H9 (cell line): ENCODE measurements at regions not wholly inside any gene's neighbourhood (a gene's known extent, or its start where the extent isn't known, plus 50 kb on each side); places are given as distances from the start of the nearest gene placed in this dataset.

Experiments
- DNase-seq: peaks from one replicate; pipeline ENCODE4 v3.0.0-alpha.2; 2017
- H2AFZ ChIP-seq: one replicate; pipeline ENCODE4 v1.6.1; 2013; ENCODE audit warnings: mild to moderate bottlenecking, low read length, control low read depth, moderate library complexity
- H2AK5ac ChIP-seq: 2 replicates; pipeline ENCODE4 v1.6.1; 2013; ENCODE audit warnings: low read length, control low read depth, mixed read lengths; ENCODE audit not compliant: insufficient read length
- H2BK120ac ChIP-seq: one replicate; pipeline ENCODE4 v1.6.1; 2013; ENCODE audit warnings: low read depth, mild to moderate bottlenecking, low read length, control low read depth, inconsistent platforms; ENCODE audit not compliant: poor library complexity, severe bottlenecking
- H2BK12ac ChIP-seq: 2 replicates; pipeline ENCODE4 v1.6.1; 2013; ENCODE audit warnings: low read length, control low read depth, mixed read lengths, low read depth; ENCODE audit not compliant: insufficient read length
- H2BK15ac ChIP-seq: 2 replicates; pipeline ENCODE4 v1.6.1; 2013; ENCODE audit warnings: low read depth, low read length, control low read depth
- H2BK20ac ChIP-seq: one replicate; pipeline ENCODE4 v1.6.1; 2013; ENCODE audit warnings: low read depth, mild to moderate bottlenecking, low read length, control low read depth, inconsistent platforms; ENCODE audit not compliant: poor library complexity, severe bottlenecking
- H2BK5ac ChIP-seq: 2 replicates; pipeline ENCODE4 v1.6.1; 2013; ENCODE audit warnings: low read length, control low read depth, mixed read lengths; ENCODE audit not compliant: insufficient read length
- H3K14ac ChIP-seq: 2 replicates; pipeline ENCODE4 v1.6.1; 2013; ENCODE audit warnings: low read length, control low read depth; ENCODE audit not compliant: insufficient read depth
- H3K18ac ChIP-seq: 2 replicates; pipeline ENCODE4 v1.6.1; 2013; ENCODE audit warnings: low read depth, mild to moderate bottlenecking, mixed read lengths, low read length, control low read depth; ENCODE audit not compliant: insufficient read length
- H3K23ac ChIP-seq: 2 replicates; pipeline ENCODE4 v1.6.1; 2013; ENCODE audit warnings: low read length, control low read depth, mixed read lengths, low read depth; ENCODE audit not compliant: insufficient read length
- H3K23me2 ChIP-seq: 2 replicates; pipeline ENCODE4 v1.6.1; 2013; ENCODE audit warnings: low read depth, mild to moderate bottlenecking, mixed read lengths, low read length, control low read depth; ENCODE audit not compliant: insufficient read length, poor library complexity, severe bottlenecking
- H3K27ac ChIP-seq: 2 replicates; pipeline ENCODE4 v1.5.1; 2013; ENCODE audit warnings: low read length, control low read depth, mixed read lengths, low read depth; ENCODE audit not compliant: insufficient read length
- H3K27me3 ChIP-seq: 2 replicates; pipeline ENCODE4 v1.6.1; 2013; ENCODE audit warnings: low read length, control low read depth, inconsistent platforms; ENCODE audit not compliant: insufficient read depth
- H3K4ac ChIP-seq: 2 replicates; pipeline ENCODE4 v1.6.1; 2013; ENCODE audit warnings: low read depth, mild to moderate bottlenecking, control low read depth, inconsistent platforms, low read length, moderate library complexity
- H3K4me1 ChIP-seq: 2 replicates; pipeline ENCODE4 v1.6.1; 2013; ENCODE audit warnings: low read length, control low read depth, inconsistent platforms; ENCODE audit not compliant: insufficient read depth
- H3K4me2 ChIP-seq: 2 replicates; pipeline ENCODE4 v1.6.1; 2013; ENCODE audit warnings: low read length, control low read depth, mixed read lengths; ENCODE audit not compliant: insufficient read length, insufficient read depth
- H3K56ac ChIP-seq: 2 replicates; pipeline ENCODE4 v1.6.1; 2013; ENCODE audit warnings: low read depth, mild to moderate bottlenecking, mixed read lengths, low read length, control low read depth; ENCODE audit not compliant: insufficient read length
- H3K79me1 ChIP-seq: 2 replicates; pipeline ENCODE4 v1.6.1; 2013; ENCODE audit warnings: low read depth, mild to moderate bottlenecking, moderate library complexity, low read length, control low read depth, inconsistent platforms; ENCODE audit not compliant: insufficient read depth, poor library complexity, severe bottlenecking
- H3K79me2 ChIP-seq: 2 replicates; pipeline ENCODE4 v1.6.1; 2013; ENCODE audit warnings: low read length, control low read depth, inconsistent platforms; ENCODE audit not compliant: insufficient read depth
- H3K9ac ChIP-seq: 2 replicates; pipeline ENCODE4 v1.6.1; 2013; ENCODE audit warnings: low read length, control low read depth, mixed read lengths; ENCODE audit not compliant: insufficient read length; ENCODE audit errors: extremely low read depth
- H3K9me3 ChIP-seq: one replicate; pipeline ENCODE4 v1.6.1; 2013; ENCODE audit warnings: low read depth, low read length, inconsistent platforms; ENCODE audit not compliant: control insufficient read depth
- H3T11ph ChIP-seq: one replicate; pipeline ENCODE4 v1.6.1; 2013; ENCODE audit warnings: mild to moderate bottlenecking, low read length, control low read depth, inconsistent platforms
- H4K20me1 ChIP-seq: one replicate; pipeline ENCODE4 v1.6.1; 2013; ENCODE audit not compliant: control insufficient read depth, insufficient read length, insufficient read depth
- H4K5ac ChIP-seq: 2 replicates; pipeline ENCODE4 v1.6.1; 2013; ENCODE audit warnings: low read depth, mild to moderate bottlenecking, mixed read lengths, low read length, control low read depth; ENCODE audit not compliant: insufficient read length
- H4K8ac ChIP-seq: replicated peaks from 2 replicates; pipeline ENCODE4 v1.6.1; 2013; ENCODE audit warnings: low read length, control low read depth, mixed read lengths, low read depth; ENCODE audit not compliant: insufficient read length
- H4K91ac ChIP-seq: 2 replicates; pipeline ENCODE4 v1.6.1; 2013; ENCODE audit warnings: low read depth, mild to moderate bottlenecking, moderate library complexity, mixed read lengths, low read length, control low read depth; ENCODE audit not compliant: insufficient read length
- H3K27ac Mint-ChIP-seq, 3 experiments: 2 replicates in 2 of 3; 3 replicates in 1 of 3; pipeline ENCODE4 v1.8.0; 2020 to 2021; ENCODE audit warnings: mixed read lengths in 3 of 3, mild to moderate bottlenecking in 1 of 3, moderate library complexity in 1 of 3
- H3K27me3 Mint-ChIP-seq: 2 replicates; pipeline ENCODE4 v1.8.0; 2021; ENCODE audit warnings: low read depth, mild to moderate bottlenecking, moderate library complexity, mixed read lengths
- H3K36me3 Mint-ChIP-seq, 3 experiments: 2 replicates in 2 of 3; 3 replicates in 1 of 3; pipeline ENCODE4 v1.8.0; 2020 to 2021; ENCODE audit warnings: low read depth in 3 of 3, mixed read lengths in 3 of 3; ENCODE audit not compliant: insufficient read depth in 1 of 3
- H3K4me1 Mint-ChIP-seq, 2 experiments: 2 replicates each; pipeline ENCODE4 v1.8.0; 2020; ENCODE audit warnings: mixed read lengths in 2 of 2
- H3K4me3 Mint-ChIP-seq, 2 experiments: 2 replicates in 1 of 2; 3 replicates in 1 of 2; pipeline ENCODE4 v1.8.0; 2020 to 2021; ENCODE audit warnings: mild to moderate bottlenecking in 2 of 2, mixed read lengths in 2 of 2, moderate library complexity in 1 of 2
- H3K9me3 Mint-ChIP-seq, 2 experiments: 2 replicates in 1 of 2; 3 replicates in 1 of 2; pipeline ENCODE4 v1.8.0; 2020; ENCODE audit warnings: mild to moderate bottlenecking in 2 of 2, mixed read lengths in 2 of 2, moderate library complexity in 1 of 2
- CTCF ChIP-seq: fragments of 200-600 bp; sonication (generic); conservative IDR thresholded peaks from 3 replicates; pipeline ENCODE4 v1.8.0; 2021; ENCODE audit warnings: antibody characterized with exemption, mild to moderate bottlenecking
- WGBS: extraction: QIAGEN DNeasy Blood & Tissue Kit; methylation state at CpG from one replicate; pipeline ENCODE4 v1.1.7; 2013; ENCODE audit warnings: missing lambda C conversion rate, low lambda C conversion rate, mixed read lengths; ENCODE audit not compliant: insufficient read length; ENCODE audit errors: extremely low coverage; 5-methylcytosine and 5-hydroxymethylcytosine counted together

- DNase-seq: no peak
- Mint-ChIP-seq H3K4me1 (peaks cover 15 to 16% of the 10 kb centered on the region in 2 experiments), H3K9me3 (no peaks in the 10 kb centered on the region), H3K36me3 (no peaks in the 10 kb centered on the region), H3K27me3 (no peaks in the 10 kb centered on the region), H3K27ac (no peak overlapping the region), H3K4me3 (no peak overlapping the region)
- Histone ChIP-seq H4K5ac (no peak overlapping the region), H3K14ac (no peak overlapping the region), H3K9ac (no peak overlapping the region), H3K18ac (no peak overlapping the region), H3K9me3 (no peaks in the 10 kb centered on the region), H3K27ac (no peak overlapping the region), H3K79me1 (no peaks in the 10 kb centered on the region), H2AK5ac (no peak overlapping the region), H2BK12ac (no peak overlapping the region), H3T11ph (no peak overlapping the region), H4K8ac (no peak overlapping the region), H4K20me1 (no peaks in the 10 kb centered on the region), H2BK20ac (no peak overlapping the region), H2AFZ (no peak overlapping the region), H3K79me2 (no peaks in the 10 kb centered on the region), H3K4ac (no peak overlapping the region), H2BK120ac (no peak overlapping the region), H3K23ac (no peak overlapping the region), H3K4me2 (no peak overlapping the region), H4K91ac (no peak overlapping the region), H3K56ac (no peak overlapping the region), H2BK15ac (no peak overlapping the region), H2BK5ac (no peak overlapping the region), H3K27me3 (no peaks in the 10 kb centered on the region), H3K4me1 (no peaks in the 10 kb centered on the region; the same call in 1 of the 2 replicates), H3K23me2 (no peaks in the 10 kb centered on the region)
- no CpG with 5 or more reads among the region's 5 CpGs for WGBS
- no peak for TF ChIP-seq CTCF
Measured at GRCh38 chr12:91586015-91586414, 403.4 kb upstream of the DCN start.
